A549 (cell line): ENCODE measurements at regions not wholly inside any gene's neighbourhood (a gene's known extent, or its start where the extent isn't known, plus 50 kb on each side); places are given as distances from the start of the nearest gene placed in this dataset.

Experiments used
- ATAC-seq, 2 experiments: fragments of 200-7000 bp in 1 of 2; fragments of >200 bp in 1 of 2; cut with Nextera tagmentation in 1 of 2; cut with Tn5 transposase in 1 of 2; 3 replicates each; pipeline versions ENCODE4 v1.8.0 to v1.9.1; 2018 to 2020; ENCODE audit warnings: mild to moderate bottlenecking in 1 of 2, moderate library complexity in 1 of 2
- CTCF ChIA-PET: fragments of 300-600 bp; sonication (Branson Sonifier 250); formaldehyde crosslinking; extraction: SDS; loops from one replicate; lab custom pipeline; 2021; ENCODE audit warnings: antibody characterized with exemption, inconsistent platforms; lab: Yijun Ruan, JAX
- POLR2A ChIA-PET: fragments of 350-600 bp; formaldehyde crosslinking; extraction: SDS; loops from one replicate; lab custom pipeline; 2021; ENCODE audit warnings: antibody characterized with exemption, inconsistent platforms; lab: Yijun Ruan, JAX
- DNase-seq, 2 experiments: peaks; one replicate each; pipeline versions ENCODE4 v3.0.0 to v3.0.0-alpha.2; 2011 to 2016; ENCODE audit warnings: low read depth in 1 of 2, low spot score in 1 of 2
- FAIRE-seq: peaks from 2 replicates; lab custom pipeline; 2011; peaks lifted over from hg19 to GRCh38; lab: Jason Lieb, UNC
- H3K27ac ChIP-seq, 2 experiments: fragments of >200 bp; sonication (Bioruptor Twin); formaldehyde crosslinking; 3 replicates each; pipeline ENCODE4 v1.5.1; 2016 to 2017
- H3K4me1 ChIP-seq: fragments of >200 bp; sonication (Bioruptor Twin); formaldehyde crosslinking; 3 replicates; pipeline ENCODE4 v1.6.1; 2016
- H3K4me2 ChIP-seq: fragments of >200 bp; sonication (Bioruptor Twin); formaldehyde crosslinking; 3 replicates; pipeline ENCODE4 v1.6.1; 2016
- H3K4me3 ChIP-seq: fragments of >200 bp; sonication (Bioruptor Twin); formaldehyde crosslinking; 3 replicates; pipeline ENCODE4 v1.5.1; 2016
- H3K9me3 ChIP-seq: fragments of >200 bp; sonication (Bioruptor Twin); formaldehyde crosslinking; 3 replicates; pipeline ENCODE4 v1.6.1; 2016
- BCL3 ChIP-seq: fragments of >200 bp; sonication (Bioruptor Twin); formaldehyde crosslinking; IDR thresholded peaks from 3 replicates; pipeline ENCODE4 v1.6.1; 2016
- CTCF ChIP-seq: fragments of >200 bp; sonication (Bioruptor Twin); formaldehyde crosslinking; IDR thresholded peaks from 3 replicates; pipeline ENCODE4 v1.5.1; 2016
- EP300 ChIP-seq, 2 experiments: fragments of >200 bp; sonication (Bioruptor Twin); formaldehyde crosslinking; IDR thresholded peaks; 2 replicates in 1 of 2; 3 replicates in 1 of 2; pipeline ENCODE4 v1.6.1; 2016 to 2017
- FOSL2 ChIP-seq, 2 experiments: fragments of 450-650 bp in 1 of 2; fragments of >200 bp in 1 of 2; sonication (Bioruptor Twin) in 1 of 2; formaldehyde crosslinking; IDR thresholded peaks; 2 replicates each; pipeline versions ENCODE4 v1.5.0 to v1.6.1; 2016 to 2020; ENCODE audit warnings: mild to moderate bottlenecking in 1 of 2, moderate library complexity in 1 of 2
- FOXS1 ChIP-seq: fragments of 250-450 bp; sonication (Bioruptor Pico); IDR thresholded peaks from 2 replicates; pipeline ENCODE4 v1.5.0; 2020; ENCODE audit warnings: mild to moderate bottlenecking, moderate library complexity
- HDAC2 ChIP-seq: fragments of 200-600 bp; sonication (generic); IDR thresholded peaks from 2 replicates; pipeline ENCODE4 v1.6.1; 2016
- HEYL ChIP-seq: fragments of 250-450 bp; sonication (Bioruptor Pico); IDR thresholded peaks from 2 replicates; pipeline ENCODE4 v1.8.0; 2021; ENCODE audit warnings: mild to moderate bottlenecking, moderate library complexity
- HOXB13 ChIP-seq: fragments of 250-450 bp; sonication (Bioruptor Pico); IDR thresholded peaks from 2 replicates; pipeline ENCODE4 v1.5.0; 2020; ENCODE audit warnings: low read depth, mild to moderate bottlenecking, moderate library complexity
- HOXB5 ChIP-seq: fragments of 250-450 bp; sonication (Bioruptor Pico); IDR thresholded peaks from 2 replicates; pipeline ENCODE4 v1.5.0; 2020; ENCODE audit warnings: mild to moderate bottlenecking, moderate library complexity
- JUNB ChIP-seq: fragments of >200 bp; sonication (Bioruptor Twin); formaldehyde crosslinking; IDR thresholded peaks from 2 replicates; pipeline ENCODE4 v1.6.1; 2016
- MAX ChIP-seq: IDR thresholded peaks from 2 replicates; pipeline ENCODE4 v1.6.1; 2012
- MAZ ChIP-seq: fragments of 150-350 bp; IDR thresholded peaks from 2 replicates; pipeline ENCODE4 v1.6.1; 2014; ENCODE audit warnings: antibody characterized with exemption, low read depth, low read length, borderline replicate concordance
- MYC ChIP-seq: IDR thresholded peaks from 2 replicates; pipeline ENCODE4 v1.6.1; 2012; ENCODE audit warnings: mild to moderate bottlenecking, inconsistent platforms, low read length, improper control_type of control experiment, borderline replicate concordance
- NPAS2 ChIP-seq: fragments of 250-450 bp; sonication (Bioruptor Pico); IDR thresholded peaks from 2 replicates; pipeline ENCODE4 v1.8.0; 2022; ENCODE audit warnings: mild to moderate bottlenecking, moderate library complexity, borderline replicate concordance
- PHF8 ChIP-seq: fragments of 200-600 bp; sonication (generic); IDR thresholded peaks from 2 replicates; pipeline ENCODE4 v1.6.1; 2016; ENCODE audit warnings: low read depth, mild to moderate bottlenecking, antibody characterized with exemption, moderate library complexity, borderline replicate concordance
- POLR2A ChIP-seq: IDR thresholded peaks from 2 replicates; pipeline ENCODE4 v1.6.1; 2012; ENCODE audit warnings: mild to moderate bottlenecking, low read length
- POLR2AphosphoS2 ChIP-seq: conservative IDR thresholded peaks from 2 replicates; pipeline ENCODE4 v1.6.1; 2012; ENCODE audit warnings: low read length, improper control_type of control experiment, inconsistent platforms
- REST ChIP-seq: fragments of 200-600 bp; sonication (generic); IDR thresholded peaks from 2 replicates; pipeline ENCODE4 v1.6.1; 2016; ENCODE audit warnings: antibody characterized with exemption, mild to moderate bottlenecking, moderate library complexity
- SREBF2 ChIP-seq: fragments of 450-650 bp; IDR thresholded peaks from 2 replicates; pipeline ENCODE4 v1.6.1; 2014; ENCODE audit warnings: mild to moderate bottlenecking, moderate library complexity
- TFCP2L1 ChIP-seq: fragments of 250-450 bp; sonication (Bioruptor Pico); IDR thresholded peaks from 2 replicates; pipeline ENCODE4 v1.5.0; 2021; ENCODE audit warnings: mild to moderate bottlenecking
- ZFP36 ChIP-seq: fragments of 450-650 bp; IDR thresholded peaks from 2 replicates; pipeline ENCODE4 v1.6.1; 2014; ENCODE audit warnings: borderline replicate concordance; ENCODE audit not compliant: partially characterized antibody
- ZNF302 ChIP-seq: fragments of 250-450 bp; sonication (Bioruptor Pico); IDR thresholded peaks from 2 replicates; pipeline ENCODE4 v1.9.0; 2021; ENCODE audit warnings: inconsistent platforms, mild to moderate bottlenecking, moderate library complexity
- WGBS: methylation state at CpG from one replicate; pipeline ENCODE4 v1.1.6; 2017; ENCODE audit errors: missing lambda C conversion rate; 5-methylcytosine and 5-hydroxymethylcytosine counted together
- TF ChIP-seq, protein P1 (sequence below): fragments of 250-450 bp; sonication (Bioruptor Pico); IDR thresholded peaks from 2 replicates; pipeline ENCODE4 v1.5.0; 2021; ENCODE audit warnings: mild to moderate bottlenecking, moderate library complexity, borderline replicate concordance
- TF ChIP-seq, protein P2 (sequence below): IDR thresholded peaks from 2 replicates; pipeline ENCODE4 v1.6.1; 2012; ENCODE audit warnings: low read depth, borderline replicate concordance

DNA sequence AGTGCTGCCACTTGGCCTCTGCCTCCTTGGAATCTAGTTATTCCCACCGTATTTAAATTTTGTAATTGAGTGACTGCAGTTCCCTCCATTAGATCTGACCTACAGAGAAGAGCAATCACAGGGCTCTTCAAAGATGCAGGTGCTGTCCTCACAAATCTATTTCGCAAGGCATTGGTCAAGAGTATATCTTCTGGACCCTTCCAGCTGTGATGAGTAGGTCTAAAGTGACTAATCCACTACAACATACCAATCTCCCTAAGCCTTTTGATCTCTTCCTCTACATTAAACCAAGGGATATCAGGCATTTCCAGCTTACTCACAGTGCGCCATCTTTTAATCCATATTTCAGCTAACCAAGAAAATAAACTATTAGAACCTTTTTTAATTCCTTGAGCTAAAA is 65.1 kb upstream of the COL3A1 start:
- no peaks in the 10 kb centered on the region for H3K4me1 ChIP-seq
- ATAC-seq = no peak
- no peak for FAIRE-seq
- TF ChIP-seq CTCF = no peak
- no peak for TF ChIP-seq POLR2A
- TF ChIP-seq EP300 (IDR thresholded peaks at IDR 0.05) = no peak
- no peak for TF ChIP-seq MYC
- TF ChIP-seq HOXB13 (CRISPR knock-in tag) = no peak
- TF ChIP-seq MAX = no peak
- no peak for TF ChIP-seq SREBF2
- TF ChIP-seq REST = no peak
- TF ChIP-seq HDAC2 = no peak
- no peak for TF ChIP-seq ZFP36
- TF ChIP-seq ZNF302 = no peak
- TF ChIP-seq, all 56 proteins: peak for 0
- Histone ChIP-seq H3K4me2 (no peak overlapping the region), H3K27ac (no peak overlapping the region), H3K9me3 (no peaks in the 10 kb centered on the region), H3K4me3 (no peak overlapping the region)
- DNase-seq = no peak
- ChIA-PET CTCF (interaction anchor here (1.0 kb wide), 1 partner anchor 13 kb away, joined by 3 read pairs; no protein-coding TSS in a partner anchor), POLR2A (no interaction called here)
- WGBS = 78% methylated on average over 3 of the region's 3 CpGs

GRCh38 chr2:188916736-188917135 is 57.4 kb upstream of the COL3A1 start:
- H3K4me1 ChIP-seq = no peaks in the 10 kb centered on the region
- H3K4me3 ChIP-seq = no peak overlapping the region
- no peaks in the 10 kb centered on the region for H3K9me3 ChIP-seq
- ChIA-PET CTCF (interaction anchor here (0.6 kb wide), 1 partner anchor 159 kb away, joined by 4 read pairs; no protein-coding TSS in a partner anchor), POLR2A (no interaction called here)
- no peak for DNase-seq
- no peak for ATAC-seq
- no peak overlapping the region for H3K27ac ChIP-seq
- no peak for FAIRE-seq
- H3K4me2 ChIP-seq = no peak overlapping the region
- TF ChIP-seq BCL3 (no peak), HEYL (CRISPR knock-in tag) (no peak), POLR2AphosphoS2 (no peak), TFCP2L1 (CRISPR knock-in tag) (no peak), FOSL2 (IDR thresholded peaks at IDR 0.05) (no peak), FOSL2 (CRISPR knock-in tag; IDR thresholded peaks at IDR 0.05) (no peak), REST (no peak), NPAS2 (CRISPR knock-in tag) (no peak), MAZ (no peak), PHF8 (no peak), HOXB5 (CRISPR knock-in tag) (no peak), JUNB (no peak), EP300 (IDR thresholded peaks at IDR 0.05) (no peak), FOXS1 (no peak)
- TF ChIP-seq, protein P1, sequence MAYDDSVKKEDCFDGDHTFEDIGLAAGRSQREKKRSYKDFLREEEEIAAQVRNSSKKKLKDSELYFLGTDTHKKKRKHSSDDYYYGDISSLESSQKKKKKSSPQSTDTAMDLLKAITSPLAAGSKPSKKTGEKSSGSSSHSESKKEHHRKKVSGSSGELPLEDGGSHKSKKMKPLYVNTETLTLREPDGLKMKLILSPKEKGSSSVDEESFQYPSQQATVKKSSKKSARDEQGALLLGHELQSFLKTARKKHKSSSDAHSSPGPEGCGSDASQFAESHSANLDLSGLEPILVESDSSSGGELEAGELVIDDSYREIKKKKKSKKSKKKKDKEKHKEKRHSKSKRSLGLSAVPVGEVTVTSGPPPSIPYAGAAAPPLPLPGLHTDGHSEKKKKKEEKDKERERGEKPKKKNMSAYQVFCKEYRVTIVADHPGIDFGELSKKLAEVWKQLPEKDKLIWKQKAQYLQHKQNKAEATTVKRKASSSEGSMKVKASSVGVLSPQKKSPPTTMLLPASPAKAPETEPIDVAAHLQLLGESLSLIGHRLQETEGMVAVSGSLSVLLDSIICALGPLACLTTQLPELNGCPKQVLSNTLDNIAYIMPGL (CRISPR knock-in tag) = no peak
- TF ChIP-seq, protein P2, sequence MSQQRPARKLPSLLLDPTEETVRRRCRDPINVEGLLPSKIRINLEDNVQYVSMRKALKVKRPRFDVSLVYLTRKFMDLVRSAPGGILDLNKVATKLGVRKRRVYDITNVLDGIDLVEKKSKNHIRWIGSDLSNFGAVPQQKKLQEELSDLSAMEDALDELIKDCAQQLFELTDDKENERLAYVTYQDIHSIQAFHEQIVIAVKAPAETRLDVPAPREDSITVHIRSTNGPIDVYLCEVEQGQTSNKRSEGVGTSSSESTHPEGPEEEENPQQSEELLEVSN = no peak
